ENCODE measurements at regions not wholly inside any gene's neighbourhood (a gene's known extent, or its start where the extent isn't known, plus 50 kb on each side); places are given as distances from the start of the nearest gene placed in this dataset.

DNA sequence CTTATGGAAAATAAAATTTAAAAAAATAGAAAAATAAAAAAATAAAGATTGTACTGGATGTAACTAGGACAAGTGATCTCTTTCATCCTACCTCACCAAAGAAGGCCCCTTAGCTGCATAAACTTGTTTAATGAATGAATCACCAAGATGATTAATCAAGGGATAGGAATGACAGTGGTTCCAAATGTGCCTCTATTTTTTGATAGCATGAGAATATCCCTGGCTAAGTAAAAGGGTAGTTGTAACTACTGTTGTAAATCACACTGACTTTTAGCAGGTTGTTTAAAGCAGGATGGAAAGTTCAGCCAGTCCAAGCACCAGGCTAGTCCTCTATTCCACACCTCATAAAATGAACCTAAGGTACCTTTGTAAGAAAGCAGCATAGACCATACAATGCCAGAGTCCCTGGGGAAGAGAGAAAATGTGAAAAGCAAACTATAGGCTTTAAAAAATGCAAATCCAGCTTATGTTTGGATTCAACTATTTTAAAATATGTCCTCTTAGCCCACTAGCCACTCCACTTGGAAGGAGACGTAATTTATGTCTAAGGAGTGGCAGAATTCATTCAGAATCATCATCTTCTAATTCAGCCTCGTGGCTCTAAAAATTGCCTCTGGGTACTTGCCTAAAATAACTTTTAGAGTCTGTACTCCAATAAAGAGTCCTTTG is 126.8 kb downstream of the SKIDA1 start:
- Mint-ChIP-seq H3K27me3 (ENCODE audit: insufficient read depth) (no peaks in the 10 kb centered on the region; the same call in 1 of the 2 replicates), H3K36me3 (ENCODE audit: low read depth) (peaks cover 7% of the 10 kb centered on the region), H3K27ac (peak overlapping the region; percentile 94), H3K4me1 (ENCODE audit: low read depth) (peaks cover 63% of the 10 kb centered on the region), H3K4me3 (peak overlapping the region; percentile 72), H3K9me3 (peaks cover 6% of the 10 kb centered on the region)
- peak; percentile 80 for DNase-seq
- TF ChIP-seq, protein P1, sequence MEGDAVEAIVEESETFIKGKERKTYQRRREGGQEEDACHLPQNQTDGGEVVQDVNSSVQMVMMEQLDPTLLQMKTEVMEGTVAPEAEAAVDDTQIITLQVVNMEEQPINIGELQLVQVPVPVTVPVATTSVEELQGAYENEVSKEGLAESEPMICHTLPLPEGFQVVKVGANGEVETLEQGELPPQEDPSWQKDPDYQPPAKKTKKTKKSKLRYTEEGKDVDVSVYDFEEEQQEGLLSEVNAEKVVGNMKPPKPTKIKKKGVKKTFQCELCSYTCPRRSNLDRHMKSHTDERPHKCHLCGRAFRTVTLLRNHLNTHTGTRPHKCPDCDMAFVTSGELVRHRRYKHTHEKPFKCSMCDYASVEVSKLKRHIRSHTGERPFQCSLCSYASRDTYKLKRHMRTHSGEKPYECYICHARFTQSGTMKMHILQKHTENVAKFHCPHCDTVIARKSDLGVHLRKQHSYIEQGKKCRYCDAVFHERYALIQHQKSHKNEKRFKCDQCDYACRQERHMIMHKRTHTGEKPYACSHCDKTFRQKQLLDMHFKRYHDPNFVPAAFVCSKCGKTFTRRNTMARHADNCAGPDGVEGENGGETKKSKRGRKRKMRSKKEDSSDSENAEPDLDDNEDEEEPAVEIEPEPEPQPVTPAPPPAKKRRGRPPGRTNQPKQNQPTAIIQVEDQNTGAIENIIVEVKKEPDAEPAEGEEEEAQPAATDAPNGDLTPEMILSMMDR (IDR thresholded peaks at IDR 0.05): no peak

DNA sequence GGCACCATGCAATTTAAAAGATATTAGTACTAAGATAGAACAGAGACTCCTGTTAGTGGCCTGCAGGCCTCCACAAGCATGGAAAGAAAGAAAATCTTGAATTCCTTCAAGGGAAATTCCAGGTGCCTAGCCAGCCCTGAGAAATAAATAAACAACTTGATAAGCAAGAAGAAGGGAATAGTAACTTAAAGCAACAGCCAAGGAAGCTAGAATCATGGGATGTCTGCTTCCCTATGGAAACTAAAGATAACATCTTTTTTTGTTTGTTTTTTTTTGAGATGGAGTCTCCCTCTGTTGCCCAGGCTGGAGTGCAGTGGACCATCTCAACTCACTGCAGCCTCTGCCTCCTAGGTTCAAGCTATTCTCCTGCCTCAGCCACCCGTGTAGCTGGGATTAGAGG is 128.6 kb downstream of the SKIDA1 start:
- H3K36me3 Mint-ChIP-seq (ENCODE audit: low read depth): peaks cover 7% of the 10 kb centered on the region
- H3K27me3 Mint-ChIP-seq (ENCODE audit: insufficient read depth): peaks cover 2% of the 10 kb centered on the region; the same call in 1 of the 2 replicates
- TF ChIP-seq, protein P1 (IDR thresholded peaks at IDR 0.05): no peak
- H3K4me1 Mint-ChIP-seq (ENCODE audit: low read depth): peaks cover 46% of the 10 kb centered on the region
- DNase-seq: no peak
- H3K27ac Mint-ChIP-seq: no peak overlapping the region
- H3K9me3 Mint-ChIP-seq: peaks cover 6% of the 10 kb centered on the region
- H3K4me3 Mint-ChIP-seq: no peak overlapping the region

DNA sequence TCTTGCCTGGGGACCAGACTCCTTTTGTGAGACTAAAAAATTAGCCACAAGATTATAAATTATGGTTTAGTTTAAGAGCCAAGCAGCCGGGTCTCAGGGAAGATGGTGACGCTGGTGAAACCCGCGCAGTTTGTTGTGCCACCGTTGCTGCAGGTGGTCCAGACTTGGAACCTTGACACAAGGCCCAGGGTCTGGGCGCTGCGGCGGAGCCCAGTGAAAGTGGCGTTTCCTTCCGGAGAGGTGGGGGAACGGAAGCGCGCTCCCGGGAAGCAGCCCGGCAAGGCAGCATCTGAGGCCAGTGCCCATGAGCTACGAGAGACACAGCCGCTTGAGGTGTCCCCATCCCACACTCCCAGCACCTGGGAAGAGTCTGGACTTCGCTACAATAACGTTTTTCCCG is 131.6 kb downstream of the SKIDA1 start:
- Mint-ChIP-seq H3K4me1 (ENCODE audit: low read depth) (peaks cover 20% of the 10 kb centered on the region), H3K36me3 (ENCODE audit: low read depth) (peaks cover 7% of the 10 kb centered on the region), H3K27ac (no peak overlapping the region), H3K9me3 (peaks cover 6% of the 10 kb centered on the region), H3K4me3 (no peak overlapping the region), H3K27me3 (ENCODE audit: insufficient read depth) (peaks cover 2% of the 10 kb centered on the region; the same call in 1 of the 2 replicates)
- TF ChIP-seq, protein P1 (IDR thresholded peaks at IDR 0.05): no peak
- DNase-seq: no peak

- TF ChIP-seq, protein P1 (IDR thresholded peaks at IDR 0.05): no peak
- no peaks in the 10 kb centered on the region for H3K9me3 Mint-ChIP-seq
- peaks cover 12% of the 10 kb centered on the region for H3K4me1 Mint-ChIP-seq (ENCODE audit: low read depth)
- DNase-seq: no peak
- H3K36me3 Mint-ChIP-seq (ENCODE audit: low read depth): no peaks in the 10 kb centered on the region
- no peak overlapping the region for H3K4me3 Mint-ChIP-seq
- no peak overlapping the region for H3K27ac Mint-ChIP-seq
- peaks cover 3% of the 10 kb centered on the region; the same call in 1 of the 2 replicates for H3K27me3 Mint-ChIP-seq (ENCODE audit: insufficient read depth)
These were observed 136.9 kb downstream of the SKIDA1 start for GRCh38 chr10:21388589-21388988.

DNA sequence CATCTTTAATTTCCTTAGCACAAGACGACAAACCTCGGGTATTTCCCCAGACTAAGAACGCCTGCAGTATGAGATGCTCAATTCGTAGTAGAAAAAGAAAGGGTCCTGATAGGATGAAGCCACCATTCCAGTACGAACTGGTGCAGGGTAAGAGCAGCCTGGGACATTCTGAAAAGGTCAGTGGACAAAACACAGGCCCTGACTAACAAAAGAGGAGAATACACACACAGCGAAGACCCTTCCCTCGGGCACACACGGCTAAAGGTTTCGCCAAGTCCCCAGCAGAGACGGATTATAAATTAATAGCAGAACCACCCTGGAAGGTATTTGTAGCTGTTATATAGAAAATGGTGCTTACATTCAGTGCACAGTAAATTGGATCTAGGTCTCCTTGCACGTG is 137.6 kb downstream of the SKIDA1 start:
- DNase-seq: no peak
- Mint-ChIP-seq H3K36me3 (ENCODE audit: low read depth) (no peaks in the 10 kb centered on the region), H3K4me3 (no peak overlapping the region), H3K4me1 (ENCODE audit: low read depth) (peaks cover 12% of the 10 kb centered on the region), H3K27ac (no peak overlapping the region), H3K9me3 (no peaks in the 10 kb centered on the region), H3K27me3 (ENCODE audit: insufficient read depth) (peaks cover 2% of the 10 kb centered on the region; the same call in 1 of the 2 replicates)
- TF ChIP-seq, protein P1 (IDR thresholded peaks at IDR 0.05): no peak

All from HFFc6 (cell line).